Dendritic cell treated with granulocyte-macrophage colony-stimulating factor and Interleukin-4, amounts not matched to agents 40 ng/mL and 50 ng/mL, for 4 days (primary cell): ENCODE measurements at regions not wholly inside any gene's neighbourhood (a gene's known extent, or its start where the extent isn't known, plus 50 kb on each side); places are given as distances from the start of the nearest gene placed in this dataset.

Source experiments
- H3K27ac Mint-ChIP-seq: one replicate; pipeline ENCODE4 v1.8.0; 2022; ENCODE audit warnings: mild to moderate bottlenecking, mixed read lengths
- H3K27me3 Mint-ChIP-seq: one replicate; pipeline ENCODE4 v1.8.0; 2022; ENCODE audit warnings: mild to moderate bottlenecking, mixed read lengths
- H3K36me3 Mint-ChIP-seq: one replicate; pipeline ENCODE4 v1.8.0; 2022; ENCODE audit warnings: low read depth, mixed read lengths
- H3K4me1 Mint-ChIP-seq: one replicate; pipeline ENCODE4 v1.8.0; 2022; ENCODE audit warnings: low read depth, mixed read lengths
- H3K4me3 Mint-ChIP-seq: one replicate; pipeline ENCODE4 v1.8.0; 2022; ENCODE audit warnings: mild to moderate bottlenecking, moderate library complexity, mixed read lengths
- H3K9me3 Mint-ChIP-seq: one replicate; pipeline ENCODE4 v1.8.0; 2022; ENCODE audit warnings: mixed read lengths
- intact Hi-C: fragments of 100-400 bp; cut with micrococcal nuclease; formaldehyde crosslinking; loops from one replicate; pipeline ENCODE4 v1.15.0; 2022

- Mint-ChIP-seq H3K9me3 (peaks cover 13% of the 10 kb centered on the region), H3K36me3 (no peaks in the 10 kb centered on the region), H3K27ac (no peak overlapping the region), H3K4me3 (no peak overlapping the region), H3K27me3 (no peaks in the 10 kb centered on the region), H3K4me1 (no peaks in the 10 kb centered on the region)
- intact Hi-C loops, result no loop called here
Observed at GRCh38 chr18:78158943-78159342, 820.7 kb upstream of the SALL3 start.

GRCh38 chr18:78159397-78159796 lies 820.2 kb upstream of the SALL3 start:
- Mint-ChIP-seq H3K9me3 (peaks cover 13% of the 10 kb centered on the region), H3K27ac (no peak overlapping the region), H3K36me3 (no peaks in the 10 kb centered on the region), H3K4me3 (no peak overlapping the region), H3K27me3 (no peaks in the 10 kb centered on the region), H3K4me1 (no peaks in the 10 kb centered on the region)
- intact Hi-C loops, result no loop called here

- no peaks in the 10 kb centered on the region for H3K36me3 Mint-ChIP-seq
- H3K27me3 Mint-ChIP-seq, result no peaks in the 10 kb centered on the region
- H3K27ac Mint-ChIP-seq, result no peak overlapping the region
- H3K4me3 Mint-ChIP-seq, result no peak overlapping the region
- H3K4me1 Mint-ChIP-seq, result no peaks in the 10 kb centered on the region
- intact Hi-C loops, result no loop called here
- peaks cover 13% of the 10 kb centered on the region for H3K9me3 Mint-ChIP-seq
Observed at GRCh38 chr18:78160961-78161656, 818.5 kb upstream of the SALL3 start.

DNA sequence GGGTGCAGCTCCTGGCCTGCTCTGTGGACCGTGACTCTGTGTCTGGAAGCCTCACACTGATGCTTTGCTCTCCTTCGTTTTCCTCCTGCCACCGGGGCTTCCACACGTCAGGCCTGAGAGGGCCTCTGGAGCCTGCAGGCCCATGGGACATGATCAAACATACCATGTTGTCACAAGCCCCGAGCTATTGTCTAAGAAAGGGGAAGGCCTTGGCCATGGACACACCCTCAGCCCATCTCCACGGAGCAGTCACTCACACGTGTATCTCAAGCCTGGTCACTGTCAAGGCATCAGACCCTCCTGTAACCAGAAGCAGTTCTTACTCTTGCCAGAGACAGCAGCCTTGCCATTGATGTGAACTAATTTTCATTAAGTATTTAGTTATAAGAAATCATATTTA lies 814.1 kb upstream of the SALL3 start:
- Mint-ChIP-seq H3K36me3 (no peaks in the 10 kb centered on the region), H3K27me3 (no peaks in the 10 kb centered on the region), H3K4me3 (no peak overlapping the region), H3K4me1 (no peaks in the 10 kb centered on the region), H3K27ac (no peak overlapping the region), H3K9me3 (no peaks in the 10 kb centered on the region)
- intact Hi-C loops, result no loop called here

GRCh38 chr18:78168526-78168925 lies 811.1 kb upstream of the SALL3 start:
- no peak overlapping the region for H3K4me3 Mint-ChIP-seq
- no peaks in the 10 kb centered on the region for H3K9me3 Mint-ChIP-seq
- H3K27me3 Mint-ChIP-seq, result peaks cover 2% of the 10 kb centered on the region
- H3K4me1 Mint-ChIP-seq, result no peaks in the 10 kb centered on the region
- intact Hi-C loops, result no loop called here
- H3K27ac Mint-ChIP-seq, result no peak overlapping the region
- no peaks in the 10 kb centered on the region for H3K36me3 Mint-ChIP-seq

DNA sequence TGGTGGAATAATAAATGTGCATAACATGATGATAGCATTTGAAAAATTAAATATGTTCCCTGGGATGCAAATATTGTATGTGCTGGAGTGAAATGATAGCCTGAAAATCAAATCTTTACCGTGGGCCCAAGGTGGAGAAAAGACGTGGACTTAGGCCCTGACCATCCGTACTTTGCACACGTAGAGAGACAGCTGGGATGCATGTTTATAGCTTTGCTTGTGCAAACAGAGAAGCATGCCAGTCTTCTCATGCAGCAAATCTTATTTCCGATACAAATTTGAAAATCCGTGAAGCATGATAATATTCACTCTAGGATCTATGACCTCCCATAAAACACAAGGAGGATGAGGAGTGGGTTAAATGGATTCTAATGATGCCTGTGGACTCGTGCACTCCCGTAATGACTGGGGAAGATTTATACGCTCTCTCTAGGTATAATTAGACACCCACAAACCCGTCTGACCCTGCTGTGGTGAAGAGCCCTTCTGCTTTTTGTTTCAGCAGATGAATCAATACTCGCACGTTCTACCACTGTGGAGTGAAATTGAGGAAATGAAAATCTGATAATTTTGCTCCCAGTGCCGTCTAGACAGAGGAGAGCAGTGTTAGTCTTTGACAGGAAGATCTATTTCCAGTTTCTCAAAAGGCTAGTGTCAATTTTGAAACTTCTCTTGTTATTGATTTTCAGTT lies 810.3 kb upstream of the SALL3 start:
- Mint-ChIP-seq H3K4me3 (no peak overlapping the region), H3K27ac (no peak overlapping the region), H3K4me1 (no peaks in the 10 kb centered on the region), H3K36me3 (no peaks in the 10 kb centered on the region), H3K27me3 (peaks cover 2% of the 10 kb centered on the region), H3K9me3 (peaks cover 4% of the 10 kb centered on the region)
- intact Hi-C loops, result no loop called here

DNA sequence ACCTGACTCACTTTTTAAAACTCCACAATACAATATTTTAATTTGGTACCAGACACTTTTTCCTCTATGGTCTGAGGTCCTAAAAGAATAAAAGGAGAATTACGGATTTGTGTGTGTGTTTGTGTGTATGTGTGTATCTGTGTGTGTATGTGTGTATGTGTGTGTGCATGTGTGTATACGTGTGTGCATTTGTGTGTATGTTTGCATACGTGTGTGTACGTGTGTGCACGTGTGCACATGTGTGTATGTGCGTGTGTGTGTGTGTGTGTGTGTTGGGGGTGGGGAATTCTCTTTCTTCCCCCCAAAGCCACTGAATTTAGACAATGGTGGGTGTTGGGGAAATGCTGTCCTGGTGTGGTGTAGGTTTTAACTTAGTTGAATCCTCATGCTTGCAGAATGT lies 807.7 kb upstream of the SALL3 start:
- Mint-ChIP-seq H3K27ac (no peak overlapping the region), H3K9me3 (peaks cover 29% of the 10 kb centered on the region), H3K27me3 (peaks cover 2% of the 10 kb centered on the region), H3K4me1 (no peaks in the 10 kb centered on the region), H3K4me3 (no peak overlapping the region), H3K36me3 (no peaks in the 10 kb centered on the region)
- intact Hi-C loops, result no loop called here

DNA sequence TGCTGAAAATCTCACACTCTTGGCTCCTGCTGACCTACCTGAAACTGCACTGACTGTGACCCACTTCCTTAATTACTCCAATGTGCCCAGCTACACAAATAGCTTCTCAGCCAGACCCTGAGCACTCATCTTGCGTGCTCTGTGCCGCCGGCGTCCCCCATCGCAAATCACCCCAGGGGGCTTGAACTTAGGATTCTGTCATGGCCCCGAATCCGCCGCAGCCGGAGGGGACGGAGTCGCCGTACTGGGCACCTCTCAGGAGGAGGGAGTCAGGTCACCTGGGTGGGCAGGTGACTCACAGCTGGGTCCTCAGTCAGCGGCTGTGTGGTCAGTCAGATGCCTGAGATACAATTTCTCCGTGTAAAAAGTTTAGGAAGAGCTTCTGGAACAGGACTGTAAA lies 804.9 kb upstream of the SALL3 start:
- Mint-ChIP-seq H3K27me3 (peaks cover 2% of the 10 kb centered on the region), H3K4me1 (no peaks in the 10 kb centered on the region), H3K27ac (no peak overlapping the region), H3K4me3 (no peak overlapping the region), H3K9me3 (peaks cover 30% of the 10 kb centered on the region), H3K36me3 (no peaks in the 10 kb centered on the region)
- intact Hi-C loops, result no loop called here

GRCh38 chr18:78178812-78179211 lies 800.8 kb upstream of the SALL3 start:
- Mint-ChIP-seq H3K27ac (no peak overlapping the region), H3K4me3 (no peak overlapping the region), H3K36me3 (no peaks in the 10 kb centered on the region), H3K9me3 (peaks cover 54% of the 10 kb centered on the region), H3K27me3 (no peaks in the 10 kb centered on the region), H3K4me1 (no peaks in the 10 kb centered on the region)
- intact Hi-C loops, result no loop called here

DNA sequence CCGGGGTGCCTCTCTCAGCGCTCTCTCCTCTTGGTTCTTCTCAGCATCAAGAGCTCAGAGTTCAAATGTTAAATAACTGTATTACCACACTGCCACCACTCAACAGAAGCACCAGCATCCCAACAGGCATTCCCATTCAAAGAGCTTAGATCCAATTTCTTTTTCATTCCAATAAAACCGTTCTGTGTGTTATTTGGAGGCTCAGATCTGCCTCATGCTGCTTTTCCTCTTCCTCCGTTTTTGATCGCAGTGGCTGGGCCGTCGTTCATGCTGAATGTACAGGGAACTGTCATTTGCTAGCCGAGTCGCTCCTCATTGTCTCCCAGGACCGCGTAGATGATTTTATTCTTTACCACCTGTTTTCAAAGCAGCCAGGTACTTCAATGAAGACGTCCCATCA lies 798.9 kb upstream of the SALL3 start:
- Mint-ChIP-seq H3K36me3 (no peaks in the 10 kb centered on the region), H3K4me3 (no peak overlapping the region), H3K27me3 (no peaks in the 10 kb centered on the region), H3K9me3 (peaks cover 41% of the 10 kb centered on the region), H3K27ac (no peak overlapping the region), H3K4me1 (no peaks in the 10 kb centered on the region)
- intact Hi-C loops, result no loop called here

- Mint-ChIP-seq H3K4me1 (no peaks in the 10 kb centered on the region), H3K27me3 (no peaks in the 10 kb centered on the region), H3K4me3 (no peak overlapping the region), H3K9me3 (peaks cover 28% of the 10 kb centered on the region), H3K36me3 (no peaks in the 10 kb centered on the region), H3K27ac (no peak overlapping the region)
- intact Hi-C loops, result no loop called here
Observed at GRCh38 chr18:78183815-78184214, 795.8 kb upstream of the SALL3 start.

DNA sequence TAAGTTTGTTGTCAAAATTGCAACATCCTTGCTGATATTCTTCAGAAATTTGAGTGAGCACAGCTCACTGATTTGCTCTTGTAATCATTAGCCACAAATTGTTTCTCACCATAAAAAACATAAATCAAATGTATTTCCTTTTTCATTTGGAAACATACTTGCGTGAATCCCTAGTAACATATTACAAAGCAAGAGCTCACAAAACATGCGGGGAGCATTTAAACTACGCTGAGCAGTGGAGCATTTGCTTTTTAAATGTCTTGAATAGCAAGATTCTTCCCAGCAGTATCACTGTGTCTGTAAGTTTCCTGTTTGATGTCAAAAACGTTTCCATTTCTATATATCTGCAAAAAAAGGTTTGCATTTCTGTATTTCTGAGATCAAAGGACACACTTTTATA lies 788.3 kb upstream of the SALL3 start:
- H3K27ac Mint-ChIP-seq, result no peak overlapping the region
- H3K27me3 Mint-ChIP-seq, result no peaks in the 10 kb centered on the region
- H3K4me3 Mint-ChIP-seq, result no peak overlapping the region
- no peaks in the 10 kb centered on the region for H3K36me3 Mint-ChIP-seq
- intact Hi-C loops, result no loop called here
- no peaks in the 10 kb centered on the region for H3K9me3 Mint-ChIP-seq
- no peaks in the 10 kb centered on the region for H3K4me1 Mint-ChIP-seq

- H3K4me1 Mint-ChIP-seq, result no peaks in the 10 kb centered on the region
- intact Hi-C loops, result no loop called here
- no peak overlapping the region for H3K4me3 Mint-ChIP-seq
Observed at GRCh38 chr18:78192054-78192453, 787.6 kb upstream of the SALL3 start.

GRCh38 chr18:78196280-78196679 lies 783.3 kb upstream of the SALL3 start:
- H3K4me1 Mint-ChIP-seq, result no peaks in the 10 kb centered on the region
- no peak overlapping the region for H3K27ac Mint-ChIP-seq
- no peak overlapping the region for H3K4me3 Mint-ChIP-seq
- no peaks in the 10 kb centered on the region for H3K36me3 Mint-ChIP-seq
- H3K27me3 Mint-ChIP-seq, result no peaks in the 10 kb centered on the region
- H3K9me3 Mint-ChIP-seq, result peaks cover 19% of the 10 kb centered on the region
- intact Hi-C loops, result no loop called here

More at GRCh38 chr18:78192054-78192453, 787.6 kb upstream of the SALL3 start:
- H3K36me3 Mint-ChIP-seq, result no peaks in the 10 kb centered on the region
- no peaks in the 10 kb centered on the region for H3K27me3 Mint-ChIP-seq
- no peak overlapping the region for H3K27ac Mint-ChIP-seq
- no peaks in the 10 kb centered on the region for H3K9me3 Mint-ChIP-seq

GRCh38 chr18:78199002-78199401 lies 780.6 kb upstream of the SALL3 start:
- no peaks in the 10 kb centered on the region for H3K36me3 Mint-ChIP-seq
- H3K9me3 Mint-ChIP-seq, result peaks cover 30% of the 10 kb centered on the region
- no peak overlapping the region for H3K27ac Mint-ChIP-seq
- no peak overlapping the region for H3K4me3 Mint-ChIP-seq
- H3K27me3 Mint-ChIP-seq, result no peaks in the 10 kb centered on the region
- intact Hi-C loops, result no loop called here
- no peaks in the 10 kb centered on the region for H3K4me1 Mint-ChIP-seq
